ENCODE measurements at regions not wholly inside any gene's neighbourhood (a gene's known extent, or its start where the extent isn't known, plus 50 kb on each side); places are given as distances from the start of the nearest gene placed in this dataset.

DNA sequence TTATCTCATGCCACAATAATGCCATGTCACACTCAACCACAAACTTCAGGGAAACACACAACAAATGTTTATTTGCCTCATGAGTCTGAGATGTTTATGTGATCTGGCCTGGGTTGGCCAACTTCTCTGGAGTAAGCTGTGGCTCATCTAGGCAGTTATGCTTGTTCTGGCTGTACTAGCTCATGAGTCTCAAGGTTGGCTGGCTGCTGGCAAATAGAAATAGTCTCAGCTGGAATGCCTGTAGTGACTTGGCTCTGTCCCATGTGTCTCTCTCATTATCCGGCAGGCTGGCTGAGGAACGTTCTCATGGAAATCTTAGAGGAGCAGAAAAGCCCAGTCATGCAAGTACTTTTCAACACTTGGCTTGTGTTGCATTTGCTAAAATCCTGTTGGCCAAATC lies 234.9 kb upstream of the CDH2 start:
- TF ChIP-seq, protein P1, sequence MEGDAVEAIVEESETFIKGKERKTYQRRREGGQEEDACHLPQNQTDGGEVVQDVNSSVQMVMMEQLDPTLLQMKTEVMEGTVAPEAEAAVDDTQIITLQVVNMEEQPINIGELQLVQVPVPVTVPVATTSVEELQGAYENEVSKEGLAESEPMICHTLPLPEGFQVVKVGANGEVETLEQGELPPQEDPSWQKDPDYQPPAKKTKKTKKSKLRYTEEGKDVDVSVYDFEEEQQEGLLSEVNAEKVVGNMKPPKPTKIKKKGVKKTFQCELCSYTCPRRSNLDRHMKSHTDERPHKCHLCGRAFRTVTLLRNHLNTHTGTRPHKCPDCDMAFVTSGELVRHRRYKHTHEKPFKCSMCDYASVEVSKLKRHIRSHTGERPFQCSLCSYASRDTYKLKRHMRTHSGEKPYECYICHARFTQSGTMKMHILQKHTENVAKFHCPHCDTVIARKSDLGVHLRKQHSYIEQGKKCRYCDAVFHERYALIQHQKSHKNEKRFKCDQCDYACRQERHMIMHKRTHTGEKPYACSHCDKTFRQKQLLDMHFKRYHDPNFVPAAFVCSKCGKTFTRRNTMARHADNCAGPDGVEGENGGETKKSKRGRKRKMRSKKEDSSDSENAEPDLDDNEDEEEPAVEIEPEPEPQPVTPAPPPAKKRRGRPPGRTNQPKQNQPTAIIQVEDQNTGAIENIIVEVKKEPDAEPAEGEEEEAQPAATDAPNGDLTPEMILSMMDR (conservative IDR thresholded peaks at IDR 0.05): no peak
- no peak for TF ChIP-seq ZFX (IDR thresholded peaks at IDR 0.05)
